BLaER1 (cell line): ENCODE measurements at regions not wholly inside any gene's neighbourhood (a gene's known extent, or its start where the extent isn't known, plus 50 kb on each side); places are given as distances from the start of the nearest gene placed in this dataset.
"Not testable (repeated sequence)": the region's sequence is repeated elsewhere in the genome, so short reads cannot be mapped to it uniquely, and the experiment has no call there.

Experiments used
- H3K27ac ChIP-seq: shearing (Covaris generic); formaldehyde crosslinking; 2 replicates; pipeline ENCODE4 v1.8.1; 2022
- H3K27me3 ChIP-seq: shearing (Covaris generic); formaldehyde crosslinking; 2 replicates; pipeline ENCODE4 v1.8.1; 2022
- H3K36me3 ChIP-seq: shearing (Covaris generic); formaldehyde crosslinking; 2 replicates; pipeline ENCODE4 v1.8.1; 2022
- H3K4me1 ChIP-seq: shearing (Covaris generic); formaldehyde crosslinking; 2 replicates; pipeline ENCODE4 v1.8.1; 2022
- H3K4me2 ChIP-seq: shearing (Covaris generic); formaldehyde crosslinking; 2 replicates; pipeline ENCODE4 v1.8.1; 2022
- H3K4me3 ChIP-seq: shearing (Covaris generic); formaldehyde crosslinking; 2 replicates; pipeline ENCODE4 v1.8.1; 2022
- H3K9ac ChIP-seq: shearing (Covaris generic); formaldehyde crosslinking; 2 replicates; pipeline ENCODE4 v1.8.1; 2022
- H3K9me3 ChIP-seq: shearing (Covaris generic); formaldehyde crosslinking; 2 replicates; pipeline ENCODE4 v1.8.1; 2022
- H4K20me1 ChIP-seq: shearing (Covaris generic); formaldehyde crosslinking; 2 replicates; pipeline ENCODE4 v1.8.1; 2022
- Cebpa-rat ChIP-seq: shearing (Covaris generic); IDR thresholded peaks from 2 replicates; pipeline ENCODE4 v1.8.1; 2022

- no peak overlapping the region for H3K9ac ChIP-seq
- H3K9me3 ChIP-seq = no peaks in the 10 kb centered on the region
- no peaks in the 10 kb centered on the region for H3K27me3 ChIP-seq
- TF ChIP-seq Cebpa-rat = no peak
- no peaks in the 10 kb centered on the region for H4K20me1 ChIP-seq
- no peak overlapping the region for H3K27ac ChIP-seq
- H3K4me3 ChIP-seq = no peak overlapping the region
- no peaks in the 10 kb centered on the region for H3K4me1 ChIP-seq
- no peaks in the 10 kb centered on the region for H3K36me3 ChIP-seq
- no peak overlapping the region for H3K4me2 ChIP-seq
These were observed 262.0 kb upstream of the C9orf72 start for GRCh38 chr9:27835286-27835685.

- H4K20me1 ChIP-seq = no peaks in the 10 kb centered on the region
- H3K9ac ChIP-seq = no peak overlapping the region
- H3K4me2 ChIP-seq = no peak overlapping the region
- TF ChIP-seq Cebpa-rat = no peak
- H3K27me3 ChIP-seq = no peaks in the 10 kb centered on the region
- no peaks in the 10 kb centered on the region for H3K36me3 ChIP-seq
- H3K27ac ChIP-seq = no peak overlapping the region
- H3K9me3 ChIP-seq = no peaks in the 10 kb centered on the region
- no peak overlapping the region for H3K4me3 ChIP-seq
- no peaks in the 10 kb centered on the region for H3K4me1 ChIP-seq
These were observed 262.5 kb upstream of the C9orf72 start for GRCh38 chr9:27835746-27836145.

DNA sequence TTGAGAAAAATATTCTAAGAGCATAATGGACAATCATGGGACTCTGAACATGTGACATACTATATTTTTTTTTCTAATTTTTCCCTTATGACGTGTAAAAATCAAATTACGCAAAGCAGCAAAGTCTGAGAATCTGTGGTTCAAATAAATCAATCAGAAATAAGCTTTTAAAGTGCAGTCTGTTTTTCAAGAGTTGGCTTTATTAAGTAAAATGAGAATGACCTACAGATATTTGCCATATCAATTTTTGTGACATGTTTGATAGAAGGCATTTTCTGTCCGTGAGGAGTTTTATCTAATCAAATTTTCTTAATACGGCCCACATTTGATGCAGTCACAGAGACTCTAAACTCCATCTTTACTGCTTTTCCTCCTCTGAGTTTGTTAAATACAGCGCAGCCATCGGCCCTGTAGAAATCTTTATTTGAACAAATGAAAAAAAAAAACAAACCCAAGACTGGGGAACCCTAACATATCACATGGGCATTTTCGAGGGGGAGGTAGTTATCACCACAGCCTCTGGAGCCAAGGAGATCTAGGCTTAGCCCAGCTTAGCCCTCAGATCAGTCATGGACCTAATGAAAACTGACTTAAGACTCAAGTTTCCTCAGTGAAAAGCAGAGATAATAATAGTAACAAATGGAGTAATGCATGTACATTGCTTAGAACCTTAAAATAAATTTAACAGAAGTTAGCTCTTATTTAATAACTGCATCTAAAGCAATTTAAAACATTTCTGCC lies 263.6 kb upstream of the C9orf72 start:
- H3K4me1 ChIP-seq = no peaks in the 10 kb centered on the region
- no peak for TF ChIP-seq Cebpa-rat
- no peaks in the 10 kb centered on the region for H4K20me1 ChIP-seq
- no peaks in the 10 kb centered on the region for H3K36me3 ChIP-seq
- H3K27me3 ChIP-seq = no peaks in the 10 kb centered on the region
- H3K9me3 ChIP-seq = no peaks in the 10 kb centered on the region
- H3K9ac ChIP-seq = no peak overlapping the region
- no peak overlapping the region for H3K4me2 ChIP-seq
- H3K27ac ChIP-seq = no peak overlapping the region
- H3K4me3 ChIP-seq = no peak overlapping the region

DNA sequence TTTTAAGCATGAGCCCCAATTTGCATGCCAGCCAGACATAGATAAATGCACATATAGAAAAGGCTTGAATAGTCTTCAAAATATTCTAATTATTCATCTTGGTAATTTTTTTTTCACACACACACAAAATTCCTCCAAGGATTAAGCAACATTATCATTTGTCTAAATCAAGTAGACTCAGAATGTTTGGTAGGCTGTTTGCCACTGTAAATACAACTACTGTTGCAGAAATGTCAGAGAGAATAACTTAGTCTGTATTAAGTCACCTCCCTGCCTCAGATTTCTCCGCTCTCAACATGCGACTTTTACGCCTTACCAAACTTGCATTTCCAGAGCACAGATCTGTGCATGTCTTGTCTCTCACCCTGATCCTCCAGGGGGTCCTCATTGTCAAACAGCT lies 265.6 kb upstream of the C9orf72 start:
- Histone ChIP-seq H3K27me3 (no peaks in the 10 kb centered on the region), H3K36me3 (no peaks in the 10 kb centered on the region), H3K27ac (no peak overlapping the region), H3K4me1 (no peaks in the 10 kb centered on the region), H3K9me3 (no peaks in the 10 kb centered on the region), H3K4me2 (no peak overlapping the region), H4K20me1 (no peaks in the 10 kb centered on the region), H3K4me3 (no peak overlapping the region), H3K9ac (no peak overlapping the region)
- TF ChIP-seq Cebpa-rat = no peak

- not testable (repeated sequence) for H4K20me1 ChIP-seq, H3K36me3 ChIP-seq, H3K4me3 ChIP-seq, H3K9me3 ChIP-seq, H3K27ac ChIP-seq, H3K9ac ChIP-seq, H3K4me1 ChIP-seq, H3K4me2 ChIP-seq, H3K27me3 ChIP-seq
These were observed 266.5 kb upstream of the C9orf72 start for GRCh38 chr9:27839767-27840166.

DNA sequence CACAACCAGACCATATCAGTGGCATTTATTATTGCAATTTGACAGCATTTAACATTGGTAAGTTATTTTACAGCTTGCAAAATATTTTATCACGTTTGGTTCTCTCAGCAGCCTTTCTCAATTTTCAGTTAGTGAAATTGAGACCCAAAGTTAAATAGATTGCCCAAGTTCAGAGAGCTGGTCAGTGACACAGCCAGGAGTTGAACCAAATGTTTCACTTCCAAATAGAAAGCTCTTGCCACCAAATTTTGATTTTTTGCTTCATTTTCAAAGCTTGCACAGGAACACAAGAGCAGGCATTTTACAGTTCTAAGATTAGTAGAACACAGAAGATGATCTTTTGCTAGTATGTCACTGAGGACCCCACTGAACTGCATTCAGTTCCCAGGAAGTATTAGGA lies 271.5 kb upstream of the C9orf72 start:
- H3K27me3 ChIP-seq = no peaks in the 10 kb centered on the region
- H3K4me1 ChIP-seq = no peaks in the 10 kb centered on the region
- H3K9me3 ChIP-seq = no peaks in the 10 kb centered on the region
- no peak overlapping the region for H3K9ac ChIP-seq
- no peak overlapping the region for H3K27ac ChIP-seq
- no peaks in the 10 kb centered on the region for H3K36me3 ChIP-seq
- no peak for TF ChIP-seq Cebpa-rat
- H3K4me2 ChIP-seq = no peak overlapping the region
- H3K4me3 ChIP-seq = no peak overlapping the region
- H4K20me1 ChIP-seq = no peaks in the 10 kb centered on the region

DNA sequence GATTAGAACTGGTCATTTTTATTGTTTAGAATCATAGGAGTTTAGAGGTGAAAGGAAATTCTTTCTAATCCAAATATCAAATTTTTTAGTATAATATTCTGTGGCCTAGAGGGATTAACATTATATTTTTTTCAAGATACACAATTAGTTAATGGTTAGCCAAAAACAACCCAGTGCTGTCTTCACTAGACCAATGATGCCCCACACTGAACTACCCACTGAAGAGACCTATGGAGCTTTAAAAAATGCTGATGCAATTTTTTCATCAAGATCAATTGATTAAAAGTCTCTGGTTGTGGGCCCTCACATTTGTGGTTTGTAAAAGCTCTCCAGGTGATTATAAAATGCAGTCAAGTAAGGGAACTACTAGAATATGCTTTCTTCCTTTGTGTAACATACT lies 274.1 kb upstream of the C9orf72 start:
- Histone ChIP-seq H3K4me3 (no peak overlapping the region), H3K9ac (no peak overlapping the region), H3K27me3 (no peaks in the 10 kb centered on the region), H4K20me1 (no peaks in the 10 kb centered on the region), H3K9me3 (no peaks in the 10 kb centered on the region), H3K4me1 (peaks cover 15% of the 10 kb centered on the region), H3K36me3 (no peaks in the 10 kb centered on the region), H3K27ac (no peak overlapping the region), H3K4me2 (no peak overlapping the region)
- TF ChIP-seq Cebpa-rat = no peak

DNA sequence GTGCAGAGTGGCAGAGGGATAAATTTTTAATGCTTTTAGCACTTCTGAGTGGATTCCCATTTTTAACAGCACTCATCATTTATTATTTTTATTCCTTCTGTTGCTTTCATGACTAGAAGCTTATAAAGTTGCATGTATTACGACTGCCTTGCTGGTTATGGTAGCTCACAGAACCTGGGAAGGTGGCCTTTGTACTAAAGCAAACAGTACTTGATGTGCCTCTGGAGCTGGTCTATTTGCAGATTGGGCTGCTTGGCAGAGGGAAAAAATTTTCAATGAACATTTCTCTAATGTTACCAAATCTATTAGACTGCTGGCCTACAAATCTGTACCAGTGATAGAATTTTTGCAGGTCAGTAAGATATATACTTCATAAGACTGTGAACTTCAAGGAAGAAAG lies 274.5 kb upstream of the C9orf72 start:
- H3K36me3 ChIP-seq = no peaks in the 10 kb centered on the region
- TF ChIP-seq Cebpa-rat = no peak
- H3K4me1 ChIP-seq = peaks cover 15% of the 10 kb centered on the region

DNA sequence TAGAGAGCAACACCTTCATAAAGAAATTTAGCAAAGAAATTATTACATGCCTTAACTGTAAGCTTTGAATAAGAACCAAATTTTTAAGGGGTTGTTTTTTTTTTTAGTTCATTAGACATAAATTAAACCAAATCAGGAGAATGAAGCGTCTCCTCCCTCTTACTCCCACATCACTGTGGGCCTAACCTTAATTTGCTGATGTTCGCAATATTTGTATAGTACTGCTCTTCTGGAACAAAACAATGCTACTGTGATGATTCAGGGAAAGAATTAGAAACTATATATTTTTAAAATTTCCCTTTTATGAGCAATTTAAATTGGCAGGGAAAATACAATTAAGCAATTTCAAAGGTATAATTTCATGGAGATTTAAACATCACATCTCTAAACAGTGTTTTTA lies 275.0 kb upstream of the C9orf72 start:
- Histone ChIP-seq H3K4me3 (no peak overlapping the region), H3K9me3 (no peaks in the 10 kb centered on the region), H3K27ac (no peak overlapping the region), H3K9ac (no peak overlapping the region), H4K20me1 (no peaks in the 10 kb centered on the region), H3K36me3 (no peaks in the 10 kb centered on the region), H3K27me3 (no peaks in the 10 kb centered on the region), H3K4me2 (no peak overlapping the region), H3K4me1 (peaks cover 15% of the 10 kb centered on the region)
- no peak for TF ChIP-seq Cebpa-rat

More for the DNA sequence above, 274.5 kb upstream of the C9orf72 start:
- Histone ChIP-seq H3K27me3 (no peaks in the 10 kb centered on the region), H3K4me3 (no peak overlapping the region), H4K20me1 (no peaks in the 10 kb centered on the region), H3K27ac (no peak overlapping the region), H3K4me2 (no peak overlapping the region), H3K9ac (no peak overlapping the region), H3K9me3 (no peaks in the 10 kb centered on the region)

- Histone ChIP-seq H3K9me3 (no peaks in the 10 kb centered on the region), H4K20me1 (no peaks in the 10 kb centered on the region), H3K9ac (no peak overlapping the region), H3K27me3 (no peaks in the 10 kb centered on the region), H3K4me2 (peak overlapping the region; percentile 27; the same call in 1 of the 2 replicates), H3K4me3 (no peak overlapping the region), H3K4me1 (peaks cover 15% of the 10 kb centered on the region), H3K27ac (no peak overlapping the region), H3K36me3 (no peaks in the 10 kb centered on the region)
- TF ChIP-seq Cebpa-rat = no peak
These were observed 278.6 kb upstream of the C9orf72 start for GRCh38 chr9:27851858-27852257.

DNA sequence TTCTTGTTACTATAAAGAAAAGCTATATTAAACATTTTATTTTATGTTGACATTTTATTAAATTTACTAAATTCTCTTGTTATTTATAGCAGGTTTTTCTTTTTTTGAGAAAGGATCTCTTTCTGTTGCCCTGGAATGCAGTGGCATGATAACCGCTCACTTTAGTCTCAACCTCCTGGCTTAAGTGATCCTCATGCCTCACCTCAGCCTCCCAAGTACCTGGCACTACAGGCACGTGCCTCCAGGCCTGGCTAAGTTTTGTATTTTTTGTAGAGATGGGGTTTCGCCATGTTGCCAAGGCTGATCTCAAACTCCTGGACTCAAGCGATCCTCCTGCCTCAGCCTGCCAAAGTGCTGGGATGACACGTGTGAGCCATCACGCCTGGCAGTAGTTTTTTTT lies 280.2 kb upstream of the C9orf72 start:
- Histone ChIP-seq H3K36me3 (no peaks in the 10 kb centered on the region), H3K4me1 (peaks cover 15% of the 10 kb centered on the region), H4K20me1 (no peaks in the 10 kb centered on the region), H3K4me3 (no peak overlapping the region), H3K9me3 (no peaks in the 10 kb centered on the region), H3K9ac (no peak overlapping the region), H3K4me2 (no peak overlapping the region), H3K27me3 (no peaks in the 10 kb centered on the region), H3K27ac (no peak overlapping the region)
- no peak for TF ChIP-seq Cebpa-rat
